ENCODE measurements at regions not wholly inside any gene's neighbourhood (a gene's known extent, or its start where the extent isn't known, plus 50 kb on each side); places are given as distances from the start of the nearest gene placed in this dataset.
"Not testable (repeated sequence)": the region's sequence is repeated elsewhere in the genome, so short reads cannot be mapped to it uniquely, and the experiment has no call there.

DNA sequence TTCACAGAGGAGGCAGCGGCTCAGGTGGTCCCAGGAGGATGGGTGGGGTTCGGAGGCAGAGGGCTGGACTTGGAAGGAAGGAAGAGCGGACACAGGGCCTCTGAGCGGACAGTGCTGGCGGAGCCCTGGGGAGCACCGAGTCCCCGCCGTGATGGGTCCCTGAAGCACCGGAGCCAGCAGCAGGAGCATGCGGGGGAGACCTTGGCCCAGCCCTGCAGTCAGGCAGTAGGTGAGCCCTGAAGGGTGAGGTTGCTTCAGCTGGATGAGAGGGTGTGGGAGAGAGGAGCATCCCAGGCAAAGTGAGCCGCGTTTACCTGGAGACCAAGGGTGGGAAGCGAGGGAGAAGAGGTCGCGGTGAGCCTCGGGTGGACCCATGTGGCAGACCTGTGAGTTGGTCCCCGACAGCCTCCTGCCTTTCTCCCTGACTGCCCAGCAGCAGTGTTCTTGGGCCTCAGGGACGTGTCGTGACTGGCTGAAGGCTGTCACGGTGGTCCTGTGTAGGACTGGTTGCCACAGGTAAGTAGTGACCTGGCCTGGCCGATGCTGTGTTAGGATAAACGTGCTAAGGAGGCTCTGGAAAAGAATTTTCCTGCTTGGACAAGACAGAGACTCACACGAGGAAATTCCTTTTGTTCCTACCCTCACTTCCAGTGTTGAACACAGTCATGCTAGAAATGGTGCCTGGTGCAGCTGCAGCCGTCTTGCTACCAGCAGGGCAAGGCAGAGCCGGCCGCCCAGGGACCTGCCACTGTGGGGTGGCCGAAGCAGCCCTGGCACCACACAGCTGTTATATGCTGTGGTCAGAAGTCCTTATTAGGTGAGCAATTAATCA, 73.0 kb downstream of the RRM2 start:
- peak overlapping the region; percentile 46 for H3K27ac Mint-ChIP-seq
- no peaks in the 10 kb centered on the region for H3K9me3 Mint-ChIP-seq
- no peaks in the 10 kb centered on the region for H3K27me3 Mint-ChIP-seq
- H3K4me3 Mint-ChIP-seq, result no peak overlapping the region
- no peaks in the 10 kb centered on the region for H3K4me1 Mint-ChIP-seq
- no peaks in the 10 kb centered on the region for H3K36me3 Mint-ChIP-seq

DNA sequence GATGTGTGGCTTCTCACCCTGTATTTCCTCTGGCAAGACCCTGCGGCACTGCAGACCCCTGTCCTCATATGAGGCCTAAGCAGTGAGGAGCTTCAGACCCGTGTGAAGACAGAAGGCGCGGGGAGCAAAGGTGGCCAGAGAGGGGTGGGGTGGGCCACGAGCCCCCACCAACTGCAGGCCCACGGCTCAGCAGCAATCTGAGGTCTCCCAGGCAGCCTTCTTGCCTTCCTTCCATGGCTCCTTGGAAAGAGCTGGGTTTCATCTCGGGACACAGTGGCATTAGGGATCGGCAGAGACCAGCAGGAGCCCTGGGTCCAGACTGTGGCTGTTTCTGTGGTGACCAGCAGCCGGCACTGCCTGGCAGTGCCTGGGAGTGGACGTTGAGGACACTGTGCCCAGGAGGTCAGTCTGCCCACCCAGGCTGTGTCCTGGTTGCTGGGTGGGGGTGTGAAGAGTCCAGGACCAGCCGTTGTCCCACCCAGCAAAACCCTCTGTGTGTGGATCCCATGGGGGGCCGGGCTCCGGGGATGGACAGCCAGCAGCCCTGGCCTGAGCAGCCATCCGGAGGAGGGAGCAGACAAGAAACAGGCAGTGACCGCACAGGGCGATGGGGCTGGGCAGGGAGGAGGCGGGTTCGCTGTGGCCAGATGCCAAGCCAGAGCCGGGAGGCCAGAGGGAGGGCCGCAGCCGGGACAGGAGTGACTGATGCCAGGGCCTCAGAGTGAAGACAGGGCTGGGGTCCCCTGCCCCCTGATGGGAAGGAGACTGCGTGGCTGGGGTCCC, 73.8 kb downstream of the RRM2 start:
- no peaks in the 10 kb centered on the region for H3K36me3 Mint-ChIP-seq
- no peaks in the 10 kb centered on the region for H3K27me3 Mint-ChIP-seq
- no peaks in the 10 kb centered on the region for H3K9me3 Mint-ChIP-seq
- no peak overlapping the region for H3K27ac Mint-ChIP-seq
- H3K4me3 Mint-ChIP-seq, result no peak overlapping the region
- H3K4me1 Mint-ChIP-seq, result no peaks in the 10 kb centered on the region

DNA sequence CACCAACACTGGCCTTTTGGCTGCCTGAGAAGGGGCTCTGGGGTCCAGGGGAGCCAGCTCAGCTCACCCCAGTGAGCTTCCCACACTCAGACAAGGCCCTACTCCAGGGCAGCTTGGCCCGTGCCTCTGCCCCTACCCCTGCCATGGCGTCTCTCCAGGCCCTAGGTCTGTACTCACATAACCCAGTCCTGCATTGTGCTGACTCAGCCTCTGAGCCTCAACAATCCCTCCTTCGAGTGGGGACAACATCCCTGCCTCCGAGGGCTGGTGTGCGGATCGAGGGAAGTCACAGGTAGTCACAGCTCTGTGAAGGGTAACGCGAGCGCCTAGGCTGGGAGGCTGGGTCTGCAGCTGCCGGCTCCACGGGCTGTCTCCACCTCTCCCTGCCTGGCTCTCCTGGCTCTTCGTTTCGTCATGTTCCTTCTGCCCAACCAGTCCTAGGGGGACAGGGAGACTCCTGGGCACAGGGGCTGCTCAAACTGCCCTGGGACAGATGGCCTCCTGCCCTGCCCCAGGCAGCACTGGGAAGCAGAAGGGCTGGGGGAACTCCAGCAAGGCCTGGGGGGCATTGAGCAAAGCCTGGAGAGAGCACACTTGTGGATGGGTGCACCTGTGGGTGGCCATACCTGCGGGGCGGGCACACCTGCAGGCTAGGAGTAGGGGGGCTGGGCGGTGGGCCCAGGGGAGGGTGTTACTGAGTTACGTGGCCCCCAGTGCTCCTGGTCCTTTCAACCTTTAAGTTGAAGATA, 74.6 kb downstream of the RRM2 start:
- H3K9me3 Mint-ChIP-seq, result no peaks in the 10 kb centered on the region
- H3K27ac Mint-ChIP-seq, result no peak overlapping the region
- H3K27me3 Mint-ChIP-seq, result no peaks in the 10 kb centered on the region
- no peaks in the 10 kb centered on the region for H3K36me3 Mint-ChIP-seq
- no peak overlapping the region for H3K4me3 Mint-ChIP-seq
- H3K4me1 Mint-ChIP-seq, result no peaks in the 10 kb centered on the region

DNA sequence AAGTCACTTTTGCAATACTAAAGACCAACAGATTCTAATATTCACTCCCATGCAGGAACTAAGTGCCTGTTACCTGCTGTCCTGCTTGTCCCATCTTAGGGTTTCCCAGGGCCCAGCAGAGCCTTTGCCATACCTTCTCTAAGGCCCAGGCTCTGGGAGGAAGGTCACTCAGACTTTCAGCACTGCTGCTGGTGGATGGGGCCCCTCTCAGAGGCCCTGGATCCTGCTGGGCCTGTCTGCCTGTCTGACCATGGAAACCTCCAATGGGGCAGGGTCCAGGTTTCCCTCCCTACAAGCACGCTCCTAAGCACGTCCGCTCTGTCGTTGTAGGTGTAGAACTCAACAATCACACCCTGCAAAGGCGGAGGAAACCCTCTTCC, 75.1 kb downstream of the RRM2 start:
- Mint-ChIP-seq H3K9me3 (no peaks in the 10 kb centered on the region), H3K27ac (no peak overlapping the region), H3K27me3 (no peaks in the 10 kb centered on the region), H3K4me1 (no peaks in the 10 kb centered on the region), H3K36me3 (no peaks in the 10 kb centered on the region), H3K4me3 (no peak overlapping the region)

DNA sequence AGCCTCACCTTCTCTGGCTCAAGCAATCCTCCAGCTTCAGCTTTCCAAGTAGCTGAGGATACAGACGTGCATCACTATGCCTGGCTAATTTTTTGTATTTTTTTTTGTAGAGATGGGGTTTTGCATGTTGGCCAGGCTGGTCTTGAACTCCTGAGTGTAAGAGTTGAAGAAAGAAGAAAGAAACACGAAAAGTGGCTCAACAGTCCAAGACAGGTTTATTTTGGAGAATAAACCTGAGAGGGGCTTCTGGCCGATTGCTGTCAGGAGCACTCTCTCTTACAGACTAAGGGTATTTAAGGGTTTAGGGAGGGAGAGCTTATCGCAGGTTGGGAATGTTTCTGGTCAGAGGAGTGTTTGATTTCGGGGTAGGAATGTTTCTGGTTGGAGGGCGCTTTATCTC, 75.9 kb downstream of the RRM2 start:
- not testable (repeated sequence) for H3K4me1 Mint-ChIP-seq, H3K27ac Mint-ChIP-seq, H3K36me3 Mint-ChIP-seq, H3K9me3 Mint-ChIP-seq, H3K4me3 Mint-ChIP-seq, H3K27me3 Mint-ChIP-seq

- Mint-ChIP-seq H3K27ac (no peak overlapping the region), H3K27me3 (no peaks in the 10 kb centered on the region), H3K9me3 (no peaks in the 10 kb centered on the region), H3K4me1 (no peaks in the 10 kb centered on the region), H3K4me3 (no peak overlapping the region), H3K36me3 (no peaks in the 10 kb centered on the region)
These were observed 78.7 kb downstream of the RRM2 start for GRCh38 chr2:10201201-10201600.

- H3K27ac Mint-ChIP-seq, result no peak overlapping the region
- H3K4me3 Mint-ChIP-seq, result no peak overlapping the region
- H3K36me3 Mint-ChIP-seq, result no peaks in the 10 kb centered on the region
- H3K9me3 Mint-ChIP-seq, result no peaks in the 10 kb centered on the region
- no peaks in the 10 kb centered on the region for H3K4me1 Mint-ChIP-seq
- no peaks in the 10 kb centered on the region for H3K27me3 Mint-ChIP-seq
These were observed 79.7 kb downstream of the RRM2 start for GRCh38 chr2:10202131-10202665.

GRCh38 chr2:10204326-10205161, 82.0 kb downstream of the RRM2 start:
- H3K9me3 Mint-ChIP-seq, result no peaks in the 10 kb centered on the region

GRCh38 chr2:10205162-10205475, 82.6 kb downstream of the RRM2 start:
- H3K36me3 Mint-ChIP-seq, result no peaks in the 10 kb centered on the region
- no peaks in the 10 kb centered on the region for H3K27me3 Mint-ChIP-seq
- H3K4me1 Mint-ChIP-seq, result no peaks in the 10 kb centered on the region
- no peaks in the 10 kb centered on the region for H3K9me3 Mint-ChIP-seq
- no peak overlapping the region for H3K27ac Mint-ChIP-seq
- H3K4me3 Mint-ChIP-seq, result no peak overlapping the region

More at GRCh38 chr2:10204326-10205161, 82.0 kb downstream of the RRM2 start:
- Mint-ChIP-seq H3K4me1 (no peaks in the 10 kb centered on the region), H3K27ac (no peak overlapping the region), H3K4me3 (no peak overlapping the region), H3K36me3 (no peaks in the 10 kb centered on the region), H3K27me3 (no peaks in the 10 kb centered on the region)

DNA sequence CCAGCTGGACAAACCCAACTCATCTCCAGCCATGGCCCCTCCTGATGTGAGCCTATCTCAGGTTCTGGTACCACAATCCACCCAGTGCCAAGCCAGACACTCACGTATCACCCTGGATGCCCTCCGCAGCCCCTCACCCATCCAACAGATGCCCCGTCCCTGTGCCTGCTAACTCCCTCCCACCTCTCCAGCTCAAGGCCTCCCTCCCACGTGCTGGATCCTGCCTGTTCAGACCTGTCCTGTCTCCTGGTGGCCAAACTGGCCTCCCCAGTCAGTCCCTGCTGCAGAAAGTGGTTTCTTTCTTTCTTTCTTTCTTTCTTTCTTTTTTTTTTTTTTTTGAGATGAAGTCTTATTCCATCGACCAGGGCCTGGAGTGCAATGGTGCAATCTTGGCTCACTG, 86.2 kb downstream of the RRM2 start:
- Mint-ChIP-seq H3K9me3 (no peaks in the 10 kb centered on the region), H3K27me3 (no peaks in the 10 kb centered on the region), H3K36me3 (no peaks in the 10 kb centered on the region), H3K4me1 (no peaks in the 10 kb centered on the region), H3K4me3 (no peak overlapping the region), H3K27ac (no peak overlapping the region)

GRCh38 chr2:10209406-10209935, 86.9 kb downstream of the RRM2 start:
- Mint-ChIP-seq H3K27ac (no peak overlapping the region), H3K4me1 (no peaks in the 10 kb centered on the region), H3K36me3 (no peaks in the 10 kb centered on the region), H3K4me3 (no peak overlapping the region), H3K9me3 (no peaks in the 10 kb centered on the region), H3K27me3 (no peaks in the 10 kb centered on the region)

DNA sequence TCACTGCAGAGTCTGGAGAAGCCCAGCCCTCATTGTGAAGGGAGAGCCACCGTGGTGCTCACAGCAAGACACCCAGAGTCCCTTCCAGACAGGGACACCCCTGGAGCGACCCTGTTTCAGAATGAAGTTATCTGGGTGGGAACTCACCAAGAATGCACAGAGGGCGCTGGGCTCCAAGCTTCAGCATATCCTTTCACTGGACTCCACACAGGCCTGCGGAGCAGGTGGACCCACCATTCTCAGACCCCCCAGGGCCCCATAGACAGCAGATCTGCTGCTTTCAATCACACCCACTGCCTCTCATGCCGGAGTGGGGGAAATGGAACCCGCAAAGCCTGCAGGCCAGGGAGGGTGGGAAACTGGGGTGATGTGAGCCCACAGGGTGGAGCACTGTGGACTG, 87.8 kb downstream of the RRM2 start:
- Mint-ChIP-seq H3K36me3 (no peaks in the 10 kb centered on the region), H3K27ac (no peak overlapping the region), H3K9me3 (no peaks in the 10 kb centered on the region)

GRCh38 chr2:10211844-10212422, 89.4 kb downstream of the RRM2 start:
- Mint-ChIP-seq H3K9me3 (no peaks in the 10 kb centered on the region), H3K27ac (no peak overlapping the region), H3K27me3 (no peaks in the 10 kb centered on the region), H3K36me3 (no peaks in the 10 kb centered on the region), H3K4me1 (no peaks in the 10 kb centered on the region), H3K4me3 (no peak overlapping the region)

More for the DNA sequence above, 87.8 kb downstream of the RRM2 start:
- Mint-ChIP-seq H3K4me1 (no peaks in the 10 kb centered on the region), H3K4me3 (no peak overlapping the region), H3K27me3 (no peaks in the 10 kb centered on the region)

DNA sequence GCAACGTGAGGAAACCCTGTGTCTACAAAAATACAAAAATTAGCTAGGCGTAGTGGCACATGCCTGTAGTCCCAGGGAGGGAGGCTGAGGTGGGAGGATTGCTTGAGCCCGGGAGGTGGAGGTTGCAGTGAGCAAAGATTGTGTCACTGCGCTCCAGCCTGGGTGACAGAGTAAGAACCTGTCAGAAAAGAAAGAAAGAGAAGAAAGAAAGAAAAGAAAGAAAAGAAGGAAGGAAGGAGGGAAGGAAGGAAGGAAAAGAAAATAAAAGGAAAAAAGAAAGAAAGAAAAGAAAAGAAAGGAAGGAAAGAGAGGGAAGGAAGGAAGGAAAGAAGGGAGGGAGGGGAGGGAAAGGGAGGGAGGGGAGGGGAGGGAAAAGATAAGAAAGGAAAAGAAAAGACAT, 89.9 kb upstream of the HPCAL1 start:
- Mint-ChIP-seq H3K9me3 (no peaks in the 10 kb centered on the region), H3K4me1 (no peaks in the 10 kb centered on the region), H3K36me3 (no peaks in the 10 kb centered on the region), H3K27ac (no peak overlapping the region), H3K4me3 (no peak overlapping the region), H3K27me3 (no peaks in the 10 kb centered on the region)

- H3K9me3 Mint-ChIP-seq, result no peaks in the 10 kb centered on the region
- no peak overlapping the region for H3K4me3 Mint-ChIP-seq
- H3K4me1 Mint-ChIP-seq, result no peaks in the 10 kb centered on the region
- no peaks in the 10 kb centered on the region for H3K36me3 Mint-ChIP-seq
- no peaks in the 10 kb centered on the region for H3K27me3 Mint-ChIP-seq
- H3K27ac Mint-ChIP-seq, result no peak overlapping the region
These were observed 88.5 kb upstream of the HPCAL1 start for GRCh38 chr2:10214179-10214578.
